HG03108 (cell line): ENCODE measurements at regions not wholly inside any gene's neighbourhood (a gene's known extent, or its start where the extent isn't known, plus 50 kb on each side); places are given as distances from the start of the nearest gene placed in this dataset.
A peak's percentile ranks its signal among the peaks of the same experiment; 100 is the strongest.
"Not testable (repeated sequence)": the region's sequence is repeated elsewhere in the genome, so short reads cannot be mapped to it uniquely, and the experiment has no call there.

ENCODE experiments used
- ATAC-seq: cut with Tn5 transposase; IDR thresholded peaks from one replicate; pipeline ENCODE4 v1.9.1; 2021; ENCODE audit warnings: moderate library complexity; ENCODE audit not compliant: unreplicated experiment

DNA sequence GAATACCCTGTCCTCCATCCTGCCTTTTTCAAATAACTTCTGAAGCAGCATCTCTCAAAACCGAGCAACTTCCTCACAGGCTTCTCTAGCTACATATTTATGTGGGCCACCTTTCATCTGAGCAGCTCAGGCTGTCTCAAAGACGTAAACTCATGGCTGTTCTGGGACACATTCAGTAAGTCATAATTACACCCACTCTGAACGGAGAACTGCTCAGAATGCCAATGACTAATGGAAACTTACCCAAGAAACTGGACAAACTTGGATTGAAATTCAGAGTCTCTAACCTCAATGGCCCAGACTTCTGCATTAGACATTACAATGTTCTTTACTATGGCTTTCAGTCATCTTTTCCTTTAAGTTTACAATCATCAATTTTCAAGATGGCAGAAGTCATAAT, 145.2 kb downstream of the RAD51AP2 start:
- no peak for ATAC-seq

DNA sequence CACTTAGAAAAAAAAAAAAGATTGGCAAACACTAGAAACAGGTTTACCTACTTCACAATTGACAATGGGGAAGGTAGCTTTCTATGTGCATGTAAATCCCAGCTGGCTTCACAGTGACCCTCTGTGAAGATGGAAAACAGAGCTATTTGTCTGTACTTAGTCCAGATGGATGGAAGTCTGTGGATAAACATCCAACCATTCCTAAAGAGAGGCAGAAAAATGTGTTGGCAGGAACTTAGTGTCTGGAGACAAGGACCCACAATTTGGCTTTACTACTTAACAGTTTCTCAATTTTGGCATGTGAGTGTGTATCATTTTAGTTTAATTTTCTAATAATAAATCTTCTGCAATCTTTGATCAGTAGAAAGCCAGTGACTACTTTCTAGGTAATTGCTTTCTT, 154.4 kb downstream of the RAD51AP2 start:
- ATAC-seq: no peak

DNA sequence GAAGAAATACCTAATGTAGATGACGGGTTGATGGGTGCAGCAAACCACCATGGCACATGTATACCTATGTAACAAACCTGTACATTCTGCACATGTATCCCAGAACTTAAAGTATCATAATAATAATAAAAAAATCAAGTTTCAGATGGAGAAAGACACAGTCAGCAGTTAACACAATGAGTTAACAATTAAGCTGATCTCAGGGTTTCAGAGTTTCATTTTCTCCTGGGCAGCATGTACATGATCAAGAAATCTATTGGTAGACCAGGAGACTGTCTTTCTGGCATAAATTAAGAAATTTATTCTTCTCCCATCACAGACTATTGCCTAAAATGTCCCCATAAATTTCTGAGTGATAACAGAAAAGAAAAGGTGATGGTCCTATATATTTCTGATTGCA, 155.3 kb downstream of the RAD51AP2 start:
- no peak for ATAC-seq

DNA sequence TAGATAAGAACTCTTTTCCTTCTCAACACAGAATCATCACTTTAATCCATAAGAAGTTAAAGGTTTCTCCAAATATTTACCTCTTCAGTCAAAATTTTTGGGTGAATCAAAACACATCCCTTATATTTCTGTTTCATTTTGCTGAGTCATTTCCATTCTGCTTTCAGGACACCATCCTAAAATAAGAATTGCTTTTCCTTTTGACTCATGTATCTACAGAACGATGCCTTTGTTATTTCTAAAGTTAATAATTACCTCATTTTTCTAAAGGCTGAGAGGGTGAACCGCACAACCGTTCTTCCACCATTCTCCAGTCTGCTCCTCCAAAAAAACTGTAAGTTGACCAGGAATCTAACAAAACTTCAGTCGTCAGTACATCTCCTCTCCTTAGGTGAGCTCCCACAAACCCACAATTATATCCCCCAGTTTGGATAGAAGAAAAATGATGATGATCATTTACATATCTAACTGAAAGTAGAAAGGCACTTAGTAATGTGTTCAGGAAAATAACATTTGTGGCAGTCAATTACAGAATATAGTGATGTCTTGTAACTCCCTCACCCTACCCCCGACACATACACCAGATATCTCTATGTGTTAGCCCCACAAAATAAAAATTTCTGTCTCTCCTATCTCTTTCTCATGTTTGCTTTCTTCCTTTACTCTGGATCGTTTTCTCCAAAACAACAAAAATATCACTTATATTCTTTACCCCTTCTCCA, 162.5 kb downstream of the RAD51AP2 start:
- peak; percentile 84 for ATAC-seq

DNA sequence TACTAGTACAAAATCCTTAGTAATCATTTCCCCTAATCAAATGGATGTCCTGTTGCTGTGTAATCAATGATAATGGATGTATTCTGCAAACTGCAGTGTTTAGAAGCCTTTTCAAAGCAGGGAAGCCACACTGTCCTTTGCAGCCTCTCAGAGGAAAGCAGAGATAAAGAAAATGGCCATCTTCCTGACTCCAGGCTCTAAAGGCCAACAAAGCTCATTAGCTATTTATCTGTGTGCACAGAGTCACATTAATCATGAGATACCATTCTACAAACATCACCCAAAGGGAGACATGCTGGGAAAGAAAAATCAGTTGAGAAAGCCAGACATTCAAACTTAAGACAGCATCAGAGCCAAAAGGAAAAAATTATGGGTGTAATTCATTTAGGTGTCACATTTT, 165.0 kb downstream of the RAD51AP2 start:
- no peak for ATAC-seq

DNA sequence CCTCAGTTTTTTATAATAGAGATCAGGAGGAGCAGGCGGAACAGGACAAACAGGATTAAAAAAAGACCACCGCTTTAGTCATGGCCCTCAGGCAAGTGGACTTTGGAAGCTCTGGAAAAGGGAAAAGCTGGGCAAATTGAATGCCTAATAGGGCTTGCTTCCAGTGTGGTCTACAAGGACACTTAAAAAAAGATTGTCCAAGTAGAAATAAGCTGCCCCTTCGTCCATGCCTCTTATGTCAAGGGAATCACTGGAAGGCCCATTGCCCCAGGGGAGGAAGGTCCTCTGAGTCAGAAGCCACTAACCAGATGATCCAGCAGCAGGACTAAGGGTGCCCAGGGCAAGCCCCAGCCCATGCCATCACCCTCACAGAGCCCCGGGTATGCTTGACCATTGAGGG, 175.5 kb downstream of the RAD51AP2 start:
- not testable (repeated sequence) for ATAC-seq

DNA sequence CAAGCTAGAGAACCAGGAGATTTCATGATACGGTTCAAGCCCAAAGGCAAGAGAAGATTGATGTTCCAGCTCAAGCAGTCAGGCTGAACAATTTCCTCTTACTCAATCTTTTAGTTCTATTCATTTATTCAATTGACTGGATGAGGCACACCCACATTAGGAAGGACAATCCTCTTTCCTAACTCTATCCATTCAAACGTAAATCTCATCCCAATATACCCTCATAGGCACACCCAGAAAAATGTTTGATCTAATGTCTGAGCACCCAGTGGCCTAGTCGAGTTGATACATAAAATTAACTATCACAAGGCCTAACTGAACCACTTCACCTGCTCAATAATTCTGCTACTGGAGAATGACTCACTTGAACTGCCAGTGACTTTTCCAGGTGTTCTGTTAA, 180.7 kb downstream of the RAD51AP2 start:
- ATAC-seq: no peak

DNA sequence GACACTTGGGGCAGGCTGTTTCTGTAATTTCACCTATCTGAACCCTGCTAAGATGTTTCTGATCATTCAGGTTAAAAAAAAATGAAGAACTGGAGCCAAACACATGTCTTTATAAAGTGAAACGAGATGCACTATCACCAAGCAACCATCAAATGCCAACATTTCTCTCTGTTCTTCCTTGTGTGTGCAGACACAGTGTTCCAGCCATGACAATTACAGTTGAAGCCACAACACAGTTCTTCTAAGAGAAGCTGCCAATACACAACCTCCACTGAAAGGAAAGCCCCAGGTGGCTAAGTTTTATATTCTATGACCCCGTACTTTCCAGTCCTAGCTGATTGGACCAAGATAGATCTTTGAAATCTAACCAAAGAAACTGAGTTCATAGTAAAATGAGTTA, 181.8 kb downstream of the RAD51AP2 start:
- ATAC-seq: no peak

DNA sequence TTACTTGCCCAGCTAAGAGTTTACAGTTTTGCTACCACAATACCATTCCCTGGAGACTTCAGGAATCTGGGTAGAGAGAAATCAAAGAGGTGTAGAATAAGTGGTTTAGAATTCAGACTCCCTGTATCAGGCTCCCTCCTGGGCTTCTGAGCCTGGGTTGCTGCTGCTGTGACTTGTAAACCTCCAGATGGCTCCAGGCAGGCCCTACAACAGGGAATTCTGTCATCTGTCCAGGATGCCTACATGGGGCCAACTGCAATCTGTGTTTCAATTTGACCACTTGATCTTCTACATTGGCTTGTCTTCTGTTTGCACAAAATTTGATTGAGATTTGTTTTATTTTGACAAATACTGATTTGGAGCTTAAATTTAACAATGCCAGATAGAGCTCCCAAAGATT, 183.9 kb downstream of the RAD51AP2 start:
- ATAC-seq: no peak

DNA sequence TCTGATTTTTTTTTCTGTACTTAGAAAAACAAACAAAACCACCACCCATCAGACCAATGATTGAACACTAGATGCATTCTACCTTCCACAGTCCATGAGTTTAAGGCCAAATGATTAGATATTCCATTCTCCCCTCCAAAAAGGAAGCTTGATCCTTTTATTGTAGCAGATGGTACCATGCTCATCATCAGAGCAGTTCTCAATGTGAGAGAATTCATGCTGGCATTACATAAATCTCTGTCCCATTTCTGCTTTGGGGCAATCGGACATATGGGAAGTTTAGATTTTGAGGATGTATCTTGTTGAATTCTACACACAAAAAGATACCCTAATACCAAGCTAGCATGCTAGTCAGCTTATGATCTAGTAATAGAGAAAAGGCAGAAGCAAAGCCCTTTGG, 186.6 kb downstream of the RAD51AP2 start:
- no peak for ATAC-seq

DNA sequence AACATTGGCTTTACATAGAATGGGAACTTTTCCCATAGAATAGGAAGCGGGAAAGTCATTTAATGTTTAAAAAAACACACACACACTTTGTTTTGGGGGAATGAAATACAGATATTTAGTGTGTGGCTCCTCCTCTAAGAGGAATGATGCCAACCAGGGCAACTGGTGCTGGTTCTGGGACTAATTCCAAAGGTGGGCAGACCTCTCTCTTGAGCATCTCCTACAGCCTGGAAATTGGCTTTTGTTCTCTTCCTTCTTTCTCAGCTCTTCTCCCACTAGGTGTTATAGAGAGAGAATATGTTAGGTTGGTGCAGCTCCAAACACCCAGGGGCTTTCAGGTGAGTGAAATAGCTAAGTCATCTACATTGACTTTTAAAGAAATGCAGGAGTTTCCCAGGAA, 190.1 kb downstream of the RAD51AP2 start:
- ATAC-seq: no peak

DNA sequence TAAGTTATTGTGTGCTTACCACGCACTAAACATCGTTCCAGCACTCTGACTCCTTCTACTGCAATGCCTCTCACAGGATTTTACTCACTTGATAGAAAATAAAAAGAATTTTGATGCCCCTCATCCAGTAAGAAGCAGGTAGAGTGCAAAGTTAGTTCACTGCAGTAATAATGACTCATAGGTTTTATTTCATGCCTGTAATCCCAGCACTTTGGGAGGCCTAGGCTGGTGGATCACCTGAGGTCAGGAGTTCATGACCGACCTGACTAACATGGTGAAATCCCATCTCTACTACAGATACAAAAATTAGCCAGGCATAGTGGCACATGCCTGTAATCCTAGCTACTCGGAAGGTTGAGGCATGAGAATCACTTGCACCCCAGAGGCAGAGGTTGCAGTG, 190.6 kb downstream of the RAD51AP2 start:
- no peak for ATAC-seq

DNA sequence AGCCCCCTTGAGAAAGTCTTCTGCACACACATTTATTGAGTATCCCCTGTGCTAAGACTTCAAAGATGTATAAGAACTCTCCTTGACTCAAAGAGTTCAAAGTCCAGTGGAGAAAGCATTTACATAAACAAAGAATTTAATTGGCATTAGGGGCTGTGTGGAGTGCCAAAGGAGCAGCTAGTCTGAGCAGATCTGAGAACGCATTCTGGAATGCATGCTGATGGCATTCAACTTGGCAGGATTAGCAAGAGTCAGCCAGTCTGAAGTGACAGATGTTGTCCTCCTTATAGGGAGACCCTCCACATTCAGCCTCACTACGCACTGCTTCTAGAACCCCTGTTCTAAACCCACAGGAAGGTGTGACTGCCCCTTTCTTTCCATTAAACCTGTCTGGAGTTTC, 191.5 kb downstream of the RAD51AP2 start:
- ATAC-seq: no peak

DNA sequence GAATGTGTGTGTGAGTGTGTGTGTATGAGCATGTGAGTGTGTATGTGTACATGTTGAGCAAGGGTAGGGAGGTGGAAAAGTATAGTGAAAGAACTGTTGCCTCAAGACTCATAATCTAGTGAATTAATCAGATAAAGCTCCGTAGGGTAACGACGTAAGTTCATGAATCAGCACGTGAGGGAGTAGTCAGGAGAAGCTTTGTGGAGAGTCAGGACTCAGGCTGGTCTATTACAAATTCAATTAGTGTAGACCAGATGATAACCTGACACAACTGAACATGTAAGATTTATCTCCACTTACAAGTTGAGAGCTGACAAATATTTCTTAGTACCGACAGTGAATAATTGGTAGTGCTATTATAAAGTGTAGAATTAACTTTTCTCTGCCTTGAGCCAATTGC, 194.5 kb downstream of the RAD51AP2 start:
- ATAC-seq: no peak

DNA sequence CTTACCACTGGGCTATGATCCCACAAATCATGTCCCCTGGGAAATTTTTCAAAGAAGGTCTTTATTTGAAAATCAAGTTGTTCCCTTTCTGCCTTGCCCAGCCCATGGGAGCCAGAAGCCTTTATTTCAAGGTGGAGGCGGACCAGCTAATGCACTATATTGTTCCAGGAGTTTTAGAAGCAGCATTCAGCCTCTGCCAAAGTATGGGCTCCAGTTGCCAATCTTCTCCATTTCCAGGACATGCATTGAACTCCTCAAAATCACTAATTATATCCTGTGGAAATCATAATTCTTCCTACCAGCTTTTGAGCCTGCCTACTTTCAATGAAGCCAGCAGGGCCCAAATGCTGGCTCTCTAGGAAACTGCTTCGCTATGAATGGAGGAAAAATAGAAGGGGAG, 195.8 kb downstream of the RAD51AP2 start:
- no peak for ATAC-seq

DNA sequence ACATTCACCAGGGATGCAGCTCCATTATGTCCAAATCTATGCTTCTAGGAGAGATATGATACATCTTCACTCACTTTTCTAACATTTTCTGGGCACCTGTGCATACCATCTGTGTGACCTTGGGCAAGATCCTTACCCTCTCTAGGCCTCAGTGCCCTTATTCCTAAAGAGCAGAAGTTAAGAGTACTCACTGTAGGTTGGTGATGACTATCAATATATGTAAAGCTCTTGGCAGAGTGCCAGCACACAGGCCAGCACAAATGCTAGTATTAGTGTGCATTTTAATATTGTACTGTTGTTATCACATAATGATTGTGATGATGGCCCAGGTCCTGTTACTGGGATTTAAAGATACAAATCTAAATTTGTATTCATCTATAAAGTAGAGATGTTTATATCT, 199.2 kb downstream of the RAD51AP2 start:
- ATAC-seq: no peak

DNA sequence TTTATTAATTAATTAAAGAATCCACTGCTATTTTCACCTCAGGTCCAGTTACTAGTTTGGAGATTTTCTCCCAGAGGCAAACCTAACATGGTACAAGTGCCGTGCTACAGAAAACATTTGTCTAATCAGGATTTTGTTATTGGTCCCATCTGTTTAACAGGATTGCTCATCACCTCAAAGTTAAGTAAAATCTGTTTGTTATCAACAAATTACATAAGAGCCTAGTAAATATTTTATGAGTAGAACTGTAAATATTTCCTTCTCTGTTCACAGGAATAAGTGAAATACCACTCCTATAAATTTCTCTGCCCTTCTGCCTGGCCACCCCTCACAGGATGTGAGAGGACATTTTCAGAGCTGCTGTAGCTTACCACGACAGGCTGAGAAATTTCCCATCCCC, 200.2 kb downstream of the RAD51AP2 start:
- ATAC-seq: no peak

DNA sequence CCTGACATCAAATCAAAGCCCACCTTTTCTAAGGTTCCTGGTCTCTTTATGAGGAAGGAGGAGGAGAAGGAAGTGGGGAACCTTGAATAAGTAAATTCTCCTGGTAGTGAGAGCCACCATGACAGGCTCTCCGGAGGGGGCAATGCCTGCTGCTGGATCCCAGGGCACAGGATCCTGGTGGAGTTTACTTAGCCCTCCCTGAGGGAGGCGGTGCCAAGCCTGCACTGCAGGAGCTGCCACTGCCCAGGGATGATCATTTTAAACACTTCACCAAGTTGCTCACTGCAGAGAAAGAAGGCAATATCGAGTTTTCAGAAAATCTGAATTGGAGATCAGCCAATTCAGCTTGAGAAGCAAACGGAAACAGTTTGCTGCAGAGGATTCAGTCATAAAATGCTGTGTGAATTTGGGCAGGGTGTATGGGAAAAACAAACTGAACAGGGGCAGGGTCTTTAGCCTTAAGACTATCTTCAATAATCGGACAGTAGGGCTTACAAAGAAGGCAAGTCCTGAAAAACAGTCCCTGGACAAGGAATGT, 200.7 kb downstream of the RAD51AP2 start:
- no peak for ATAC-seq

DNA sequence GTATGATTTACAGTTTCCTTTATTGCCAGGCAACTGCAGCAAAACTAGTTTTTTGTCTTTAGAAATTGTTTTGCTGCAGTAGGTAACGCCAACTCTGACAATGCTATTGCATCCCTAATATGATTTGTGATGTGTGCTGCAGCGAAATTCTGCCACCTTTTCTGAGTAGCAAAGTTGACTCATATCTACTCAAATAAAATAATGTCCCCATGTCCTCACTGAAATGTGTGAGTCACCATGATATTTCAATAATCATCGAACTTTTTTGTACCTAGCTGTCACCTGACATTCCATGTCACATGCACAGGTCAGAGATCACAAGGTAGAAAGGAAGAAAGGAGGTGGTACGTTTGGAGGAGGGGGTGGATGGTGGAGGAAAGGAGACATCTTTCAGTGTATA, 205.0 kb downstream of the RAD51AP2 start:
- no peak for ATAC-seq

DNA sequence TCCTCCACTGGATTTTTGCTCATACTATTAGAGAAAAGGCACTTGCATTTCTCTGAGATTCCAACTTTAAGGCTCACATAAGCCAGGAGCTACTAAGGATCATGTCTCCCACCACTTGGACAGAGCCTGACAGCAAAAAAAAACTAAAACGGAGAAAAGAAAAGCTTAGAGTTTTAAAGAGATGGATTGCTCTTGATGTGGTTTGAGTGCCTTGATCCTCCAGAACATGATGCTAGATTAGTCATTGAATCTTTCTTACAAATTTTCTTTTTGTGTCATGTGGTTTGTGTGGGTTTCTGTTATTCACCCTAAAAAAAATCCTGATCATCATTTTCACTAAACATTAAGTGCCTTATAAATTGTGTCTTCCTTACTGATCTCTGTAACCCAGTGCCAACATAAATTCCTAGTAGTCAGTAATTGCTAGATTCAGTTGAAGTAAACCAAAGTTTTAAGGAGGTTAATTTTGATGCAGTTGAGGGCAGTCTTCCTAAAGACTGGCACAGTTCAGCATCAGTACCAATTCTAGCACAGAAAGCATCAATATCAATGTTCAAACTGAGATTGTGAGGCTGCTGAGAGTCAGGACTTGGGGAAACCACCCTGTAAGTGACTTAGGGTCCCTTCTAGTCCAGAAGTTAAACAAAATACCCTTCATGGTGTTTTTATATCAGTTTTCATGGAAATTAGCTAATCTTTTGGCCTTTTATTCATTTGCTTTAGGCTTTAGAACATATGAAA, 206.3 kb downstream of the RAD51AP2 start:
- no peak for ATAC-seq

DNA sequence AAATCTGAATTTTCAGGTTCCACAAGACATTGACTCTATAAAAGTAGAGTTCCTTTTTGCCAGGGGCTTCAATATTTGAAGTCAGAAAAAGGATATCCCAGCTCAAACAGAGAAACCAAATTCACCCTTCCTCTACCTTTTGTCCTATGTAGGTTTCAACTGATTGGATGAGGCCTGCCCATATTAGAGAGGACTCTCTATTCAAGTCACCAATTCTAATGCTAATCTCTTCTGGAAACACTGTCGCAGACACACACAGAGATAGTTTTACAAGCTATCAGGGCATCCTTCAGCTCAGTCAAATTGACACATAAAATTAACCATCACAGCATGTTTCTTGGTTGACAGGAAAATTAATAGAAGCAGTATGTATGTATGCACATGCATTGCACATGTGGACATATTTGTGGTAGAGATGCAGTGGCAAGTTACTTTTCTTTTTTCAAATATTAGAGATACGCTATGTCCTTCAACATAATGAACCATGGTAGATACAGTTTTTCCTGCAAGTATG, 207.1 kb downstream of the RAD51AP2 start:
- no peak for ATAC-seq

DNA sequence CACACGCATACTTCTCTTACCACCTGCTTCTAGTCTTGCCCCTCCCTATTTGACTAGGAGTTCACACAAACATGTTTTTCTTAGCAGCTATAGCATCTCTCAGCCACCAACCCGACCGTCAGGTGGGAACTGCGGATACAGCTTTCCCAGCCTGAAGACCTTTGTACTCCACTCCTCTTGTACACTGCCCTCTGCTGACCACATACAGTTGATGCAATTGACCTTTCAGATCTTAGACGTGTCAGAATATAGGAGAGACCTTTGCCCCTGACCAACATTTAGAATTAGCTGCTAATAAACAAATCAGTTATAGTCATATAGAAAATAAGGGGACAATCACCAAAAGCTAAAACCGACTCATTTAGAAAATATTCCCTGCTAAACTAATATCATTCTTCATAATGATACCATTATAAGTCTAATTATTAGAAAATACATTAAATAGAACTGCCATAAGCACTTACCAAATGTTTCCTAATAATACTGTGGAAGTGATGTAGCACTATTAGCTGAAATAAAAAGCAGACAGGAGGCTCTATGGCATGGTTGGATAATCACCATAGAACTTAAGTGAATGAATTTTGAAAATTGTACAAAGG, 208.4 kb downstream of the RAD51AP2 start:
- ATAC-seq: peak; percentile 79
